ENCODE measurements at regions not wholly inside any gene's neighbourhood (a gene's known extent, or its start where the extent isn't known, plus 50 kb on each side); places are given as distances from the start of the nearest gene placed in this dataset.

- ChIA-PET CTCF (no interaction called here), POLR2A (no interaction called here)
- BruUV-seq (replicated peaks): no TSS peak
- no peak overlapping the region for H3K27ac ChIP-seq (ENCODE audit: low read length)
- intact Hi-C loops (cut with micrococcal nuclease; ENCODE audit: unreplicated experiment) (no loop called here), in situ Hi-C loops (cut with HindIII; ENCODE audit: low pct_unique_long_range_greater_than_20kb, low sequenced_read_pairs) (no loop called here)
- no peak overlapping the region for H3K4me3 ChIP-seq (ENCODE audit: low read depth in 2 of 2, low read length in 2 of 2)
- H3K27me3 ChIP-seq (ENCODE audit: control insufficient read depth, insufficient read depth, low read length): no peaks in the 10 kb centered on the region
- ATAC-seq: no peak
- DNase-seq (ENCODE audit: low read depth, low spot score): no peak
- H3K9me3 ChIP-seq (ENCODE audit: control insufficient read depth, insufficient read depth, low read depth, low read length): no peaks in the 10 kb centered on the region
- H3K4me1 ChIP-seq (ENCODE audit: control insufficient read depth, insufficient read depth, low read length): no peaks in the 10 kb centered on the region
- H3K36me3 ChIP-seq (ENCODE audit: control insufficient read depth, insufficient read depth, low read length): no peaks in the 10 kb centered on the region
- no peak for TF ChIP-seq TCF7L2 (IDR thresholded peaks at IDR 0.05; ENCODE audit: low read depth, low read length)
- no peak for TF ChIP-seq REST (IDR thresholded peaks at IDR 0.05; ENCODE audit: insufficient read depth in 1 of 2, low read depth in 2 of 2, low read length in 1 of 2)
- no peak for TF ChIP-seq CTCF (IDR thresholded peaks at IDR 0.05)
- TF ChIP-seq SIN3A (IDR thresholded peaks at IDR 0.05; ENCODE audit: borderline replicate concordance, insufficient read depth, low read depth, low read length): no peak
- TF ChIP-seq POLR2AphosphoS5 (IDR thresholded peaks at IDR 0.05; ENCODE audit: low read depth, low read length): no peak
Measured at GRCh38 chr9:30982301-30982700, 1402.1 kb upstream of the ACO1 start.

- no peak for ATAC-seq
- in situ Hi-C loops (cut with HindIII; ENCODE audit: low pct_unique_long_range_greater_than_20kb, low sequenced_read_pairs) (no loop called here), intact Hi-C loops (cut with micrococcal nuclease; ENCODE audit: unreplicated experiment) (no loop called here)
- no peak for DNase-seq (ENCODE audit: low read depth, low spot score)
- ChIA-PET POLR2A (no interaction called here), CTCF (no interaction called here)
- no peaks in the 10 kb centered on the region for H3K36me3 ChIP-seq (ENCODE audit: control insufficient read depth, insufficient read depth, low read length)
- H3K27me3 ChIP-seq (ENCODE audit: control insufficient read depth, insufficient read depth, low read length): no peaks in the 10 kb centered on the region
- no peaks in the 10 kb centered on the region for H3K4me1 ChIP-seq (ENCODE audit: control insufficient read depth, insufficient read depth, low read length)
- TF ChIP-seq CTCF (IDR thresholded peaks at IDR 0.05): no peak
- TF ChIP-seq SIN3A (IDR thresholded peaks at IDR 0.05; ENCODE audit: borderline replicate concordance, insufficient read depth, low read depth, low read length): no peak
- TF ChIP-seq POLR2AphosphoS5 (IDR thresholded peaks at IDR 0.05; ENCODE audit: low read depth, low read length): no peak
- no peak overlapping the region for H3K27ac ChIP-seq (ENCODE audit: low read length)
- no peak overlapping the region for H3K4me3 ChIP-seq (ENCODE audit: low read depth in 2 of 2, low read length in 2 of 2)
- BruUV-seq (replicated peaks): no TSS peak
- H3K9me3 ChIP-seq (ENCODE audit: control insufficient read depth, insufficient read depth, low read depth, low read length): no peaks in the 10 kb centered on the region
Measured at GRCh38 chr9:30995956-30996738, 1388.3 kb upstream of the ACO1 start.
